Heart right ventricle (tissue), 16 donors: ENCODE measurements at regions not wholly inside any gene's neighbourhood (a gene's known extent, or its start where the extent isn't known, plus 50 kb on each side); places are given as distances from the start of the nearest gene placed in this dataset.
"Not testable (repeated sequence)": the region's sequence is repeated elsewhere in the genome, so short reads cannot be mapped to it uniquely, and the experiment has no call there.

Experiments used
- ATAC-seq, 8 donors: fragments of 200-7000 bp; cut with Tn5 transposase; one replicate each; pipeline ENCODE4 v1.9.1; 2020; ENCODE audit warnings: mild to moderate bottlenecking in 8 of 8, moderate library complexity in 8 of 8, moderate number of reproducible peaks in 1 of 8
- DNase-seq, 2 donors: peaks; one replicate each; pipeline ENCODE4 v3.0.0-alpha.2; 2020
- H3K27ac ChIP-seq, 10 donors: fragments of 200-600 bp; sonication (generic) in 2 of 10; one replicate each; pipeline versions ENCODE4 v1.5.0 to v1.8.0; 2020 to 2022; ENCODE audit warnings: mild to moderate bottlenecking in 3 of 10
- H3K27me3 ChIP-seq, 7 donors: fragments of 200-600 bp; one replicate each; pipeline ENCODE4 v1.8.0; 2021 to 2022; ENCODE audit warnings: mild to moderate bottlenecking in 2 of 7
- H3K36me3 ChIP-seq, 9 donors: fragments of 200-600 bp; sonication (generic) in 1 of 9; one replicate each; pipeline versions ENCODE4 v1.5.0 to v1.8.0; 2020 to 2022; ENCODE audit warnings: mild to moderate bottlenecking in 2 of 9
- H3K4me1 ChIP-seq, 9 donors: fragments of 200-600 bp; sonication (generic) in 1 of 9; one replicate each; pipeline versions ENCODE4 v1.5.0 to v1.8.0; 2020 to 2022; ENCODE audit warnings: mild to moderate bottlenecking in 4 of 9
- H3K4me3 ChIP-seq, 10 donors: fragments of 200-600 bp; sonication (generic) in 2 of 10; one replicate each; pipeline versions ENCODE4 v1.5.0 to v1.8.0; 2020 to 2022; ENCODE audit warnings: mild to moderate bottlenecking in 7 of 10, moderate library complexity in 2 of 10
- H3K9me3 ChIP-seq, 11 donors: fragments of 200-600 bp in 10 of 11; sonication (generic) in 2 of 11; one replicate each; pipeline versions ENCODE4 v1.5.0 to v1.8.0; 2013 to 2022; ENCODE audit warnings: mild to moderate bottlenecking in 2 of 11, control low read depth in 1 of 11, moderate library complexity in 1 of 11
- WGBS, 2 donors: extraction: QIAGEN DNeasy Blood & Tissue Kit; methylation state at CpG; one replicate each; pipeline ENCODE4 v1.1.7; 2013; ENCODE audit warnings: inconsistent platforms in 1 of 2; 5-methylcytosine and 5-hydroxymethylcytosine counted together
- intact Hi-C, 10 donors: fragments of 100-400 bp; cut with DNase I; formaldehyde crosslinking; loops; one replicate each; pipeline versions ENCODE4 v1.11.1 to v1.14.2; 2022
- TF ChIP-seq, protein P1 (sequence below), 9 donors: fragments of 200-600 bp; sonication (generic) in 2 of 9; IDR thresholded peaks; one replicate each; pipeline versions ENCODE4 v1.5.0 to v1.8.0; 2021 to 2022; ENCODE audit warnings: antibody characterized with exemption in 9 of 9, mild to moderate bottlenecking in 5 of 9, moderate library complexity in 1 of 9
- donor health status: Arrhythmogenic right ventricular cardiomyopathy.
- donor health status: ischemic (EF 13 %, LVEDD 7.1; RV severe dilation, severe dysfunction).
- donor health status: healthy with polysubstance abuse.
- donor health status: DM: no; HTN: yes; CAD: no.
- donor health status: DM: no; HTN: no; CAD: no.
- donor health status: ischemic (EF 25% LVEDD 6.9; RV normal size, moderate dysfunction).
- donor health status: ischemic (EF 25% LVEDD 5.7; RV mildly dilated, moderate dysfunction).
- donor health status: healthy.
- donor health status: DM: yes; HTN: yes; CAD: no.
- donor health status: Ischemic cardiomyopathy.
- donor health status: ischemic (EF 35%, LVEDD 5.7; RV mildly dilated, moderate dysfunction).
- donor health status: nonischemic (EF 11% LVEDD 7.7; RV severe dilation, severe dysfunction).
- donor health status: DM: yes; HTN: yes; CAD: no.
- donor health status: PGD.
- donor health status: ischemic (EF 29% LVEDD 5.4; RV normal size, mild dysfunction).
- donor health status: nonischemic (EF 23%, LVEDD 6.1; RV moderate dilation, normal function).

DNA sequence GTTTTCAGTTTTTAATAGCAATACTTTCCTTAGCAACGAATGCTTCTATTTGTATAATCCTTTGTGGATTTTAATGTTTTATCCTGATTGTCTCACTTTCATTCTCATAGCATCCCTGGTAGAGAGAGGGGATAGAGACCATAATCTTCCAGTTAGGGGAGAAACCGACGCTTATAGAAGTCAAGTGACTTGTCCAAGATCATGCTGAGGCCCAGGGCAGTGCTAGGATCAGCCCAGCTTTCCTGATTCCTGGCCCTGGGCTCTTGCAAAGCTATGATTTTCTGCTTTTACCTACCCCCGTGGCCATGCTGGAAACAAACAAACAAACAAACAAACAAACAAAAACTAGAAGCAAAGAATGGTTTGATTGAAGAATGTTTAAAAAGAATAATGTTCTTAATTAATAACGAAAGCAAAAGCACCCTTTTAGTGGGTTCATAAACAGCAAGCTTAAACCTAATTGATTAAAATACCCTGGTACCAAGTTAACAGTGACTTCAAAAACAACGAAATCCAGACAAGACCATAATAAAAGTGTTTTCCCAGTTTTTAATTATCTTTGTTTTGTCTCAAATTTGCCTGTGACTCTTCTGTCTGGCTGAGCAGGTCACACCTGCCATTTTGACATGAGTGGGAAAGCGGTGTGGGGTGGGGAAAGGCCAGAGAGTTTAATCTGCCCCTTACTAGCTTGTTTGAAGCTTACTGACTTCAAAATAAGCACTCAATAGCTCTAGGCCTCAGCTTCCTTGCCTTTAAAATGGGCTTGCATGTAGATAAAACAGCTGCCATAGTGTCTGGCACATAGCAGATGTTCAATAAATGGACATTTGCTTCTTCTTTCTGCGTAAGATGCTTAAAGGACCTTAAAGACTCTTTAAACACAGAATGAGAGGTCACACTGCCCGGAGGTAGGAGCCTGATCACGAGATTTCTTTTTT, 116.6 kb upstream of the MYCN start:
- TF ChIP-seq, protein P1, sequence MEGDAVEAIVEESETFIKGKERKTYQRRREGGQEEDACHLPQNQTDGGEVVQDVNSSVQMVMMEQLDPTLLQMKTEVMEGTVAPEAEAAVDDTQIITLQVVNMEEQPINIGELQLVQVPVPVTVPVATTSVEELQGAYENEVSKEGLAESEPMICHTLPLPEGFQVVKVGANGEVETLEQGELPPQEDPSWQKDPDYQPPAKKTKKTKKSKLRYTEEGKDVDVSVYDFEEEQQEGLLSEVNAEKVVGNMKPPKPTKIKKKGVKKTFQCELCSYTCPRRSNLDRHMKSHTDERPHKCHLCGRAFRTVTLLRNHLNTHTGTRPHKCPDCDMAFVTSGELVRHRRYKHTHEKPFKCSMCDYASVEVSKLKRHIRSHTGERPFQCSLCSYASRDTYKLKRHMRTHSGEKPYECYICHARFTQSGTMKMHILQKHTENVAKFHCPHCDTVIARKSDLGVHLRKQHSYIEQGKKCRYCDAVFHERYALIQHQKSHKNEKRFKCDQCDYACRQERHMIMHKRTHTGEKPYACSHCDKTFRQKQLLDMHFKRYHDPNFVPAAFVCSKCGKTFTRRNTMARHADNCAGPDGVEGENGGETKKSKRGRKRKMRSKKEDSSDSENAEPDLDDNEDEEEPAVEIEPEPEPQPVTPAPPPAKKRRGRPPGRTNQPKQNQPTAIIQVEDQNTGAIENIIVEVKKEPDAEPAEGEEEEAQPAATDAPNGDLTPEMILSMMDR (IDR thresholded peaks at IDR 0.05) = no peak
- Histone ChIP-seq H3K4me3 (no peak overlapping the region), H3K4me1 (peaks cover 0 to 4% (median 0%) of the 10 kb centered on the region in 9 donors), H3K27me3 (peaks cover 0 to 4% (median 0%) of the 10 kb centered on the region in 7 donors), H3K27ac (no peak overlapping the region), H3K36me3 (no peaks in the 10 kb centered on the region), H3K9me3 (no peaks in the 10 kb centered on the region)
- intact Hi-C loops = no loop called here
- no peak for ATAC-seq
- WGBS, 2 donors = 80 to 87% methylated on average over 10 of the region's 10 CpGs
- no peak for DNase-seq

DNA sequence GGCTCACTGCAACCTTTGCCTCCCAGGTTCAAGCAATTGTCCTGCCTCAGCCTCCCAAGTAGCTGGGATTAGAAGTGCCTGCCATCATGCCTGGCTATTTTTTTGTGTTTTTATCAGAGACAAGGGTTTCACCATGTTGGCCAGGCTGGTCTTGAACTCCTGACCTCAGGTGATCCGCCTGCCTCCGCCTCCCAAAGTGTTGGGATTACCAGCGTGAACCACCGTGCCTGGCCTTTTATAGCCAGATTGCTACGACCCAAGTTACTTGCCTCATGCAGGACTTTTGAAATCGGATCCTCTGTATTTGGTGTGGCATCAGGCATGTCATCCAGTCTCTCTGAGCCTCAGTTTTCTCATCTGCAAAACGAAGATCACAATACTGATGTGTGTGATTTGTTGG, 115.9 kb upstream of the MYCN start:
- H3K36me3 ChIP-seq, H3K4me1 ChIP-seq, H3K27ac ChIP-seq, H3K9me3 ChIP-seq, intact Hi-C loops, H3K4me3 ChIP-seq, ATAC-seq, H3K27me3 ChIP-seq, DNase-seq: not testable (repeated sequence)
- 88% methylated on average over 7 of the region's 7 CpGs for WGBS, 2 donors

DNA sequence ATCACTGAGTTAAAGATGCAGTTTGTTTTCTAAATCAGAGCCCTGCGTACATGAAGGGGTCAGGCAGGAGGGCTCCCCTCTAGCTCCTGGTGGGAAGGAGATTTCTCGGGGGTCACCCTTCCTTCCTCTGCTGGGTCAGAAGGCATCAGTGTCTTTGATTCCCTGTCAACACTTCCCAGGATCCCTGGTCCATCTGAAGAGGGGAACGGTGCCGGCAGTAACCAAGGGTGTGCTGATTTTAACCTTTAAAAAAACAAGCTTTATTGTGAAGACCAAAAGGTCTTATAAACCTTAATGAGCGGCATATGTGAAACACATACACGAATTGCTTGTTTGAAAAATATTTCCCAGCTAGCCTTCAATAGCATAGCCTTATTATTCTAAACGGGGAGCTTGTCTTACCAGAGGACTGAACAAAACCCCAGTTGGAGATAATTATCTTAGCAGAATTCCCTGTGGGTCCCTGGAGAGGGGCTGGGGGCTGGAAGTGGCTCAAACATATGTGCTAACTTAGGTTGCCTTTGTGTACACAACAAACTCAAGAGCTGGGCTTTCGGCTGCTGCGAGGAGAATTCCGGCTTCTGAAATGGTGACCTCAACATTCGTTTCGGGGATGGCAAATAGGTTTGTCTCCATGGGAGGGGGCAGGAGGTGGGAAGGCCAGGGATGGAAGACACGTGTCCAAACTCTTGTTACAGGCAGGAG, 114.9 kb upstream of the MYCN start:
- no peaks in the 10 kb centered on the region for H3K9me3 ChIP-seq
- DNase-seq (no peak), ATAC-seq (no peak)
- no peak overlapping the region for H3K27ac ChIP-seq
- WGBS, 2 donors = 52 to 55% methylated on average over 13 of the region's 13 CpGs
- peaks cover 0 to 3% (median 0%) of the 10 kb centered on the region in 7 donors for H3K27me3 ChIP-seq
- intact Hi-C loops = no loop called here
- TF ChIP-seq, protein P1 (IDR thresholded peaks at IDR 0.05) = no peak
- H3K36me3 ChIP-seq = no peaks in the 10 kb centered on the region
- H3K4me1 ChIP-seq = peaks cover 0 to 4% (median 0%) of the 10 kb centered on the region in 9 donors
- no peak overlapping the region for H3K4me3 ChIP-seq

DNA sequence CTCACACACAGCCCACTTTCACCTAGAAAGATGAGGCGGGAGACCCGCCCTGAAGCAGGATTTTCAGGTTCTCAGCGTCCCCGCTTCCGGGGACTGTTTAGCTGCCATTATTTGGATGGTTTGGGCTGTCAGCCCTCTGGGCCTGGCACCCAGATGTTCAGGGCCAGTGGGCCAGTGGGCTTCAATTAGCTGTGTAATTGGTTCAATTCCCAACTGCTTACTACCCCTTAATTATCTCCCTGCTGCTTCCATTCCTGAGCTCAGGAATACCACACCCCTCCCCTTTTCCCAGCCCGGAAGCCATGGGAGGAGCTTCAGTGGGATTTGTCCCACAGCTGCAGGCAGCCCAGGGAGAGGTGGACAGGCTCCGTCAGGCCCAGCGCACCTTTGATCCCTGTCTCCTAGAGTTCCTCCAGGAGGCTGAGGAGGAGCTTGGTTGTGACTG, 114.1 kb upstream of the MYCN start:
- Histone ChIP-seq H3K9me3 (no peaks in the 10 kb centered on the region), H3K36me3 (no peaks in the 10 kb centered on the region), H3K27ac (no peak overlapping the region), H3K4me3 (no peak overlapping the region), H3K4me1 (peaks cover 0 to 4% (median 0%) of the 10 kb centered on the region in 9 donors), H3K27me3 (peaks cover 0 to 3% (median 0%) of the 10 kb centered on the region in 7 donors)
- WGBS, 2 donors = 70 to 76% methylated on average over 8 of the region's 8 CpGs
- intact Hi-C loops = no loop called here
- ATAC-seq = peak in 1 of 8 donors; percentile 24
- DNase-seq = no peak
- TF ChIP-seq, protein P1 (IDR thresholded peaks at IDR 0.05) = no peak
